HG03342 (cell line): ENCODE measurements at regions not wholly inside any gene's neighbourhood (a gene's known extent, or its start where the extent isn't known, plus 50 kb on each side); places are given as distances from the start of the nearest gene placed in this dataset.
"Not testable (repeated sequence)": the region's sequence is repeated elsewhere in the genome, so short reads cannot be mapped to it uniquely, and the experiment has no call there.

ENCODE experiments used
- ATAC-seq: cut with Tn5 transposase; IDR thresholded peaks from one replicate; pipeline ENCODE4 v1.9.1; 2021; ENCODE audit warnings: mild to moderate bottlenecking, moderate library complexity; ENCODE audit not compliant: unreplicated experiment

- ATAC-seq: no peak
These were observed 921.9 kb upstream of the DIAPH2 start for GRCh38 chrX:95762716-95763115.

- ATAC-seq: peak; percentile 88
These were observed 919.6 kb upstream of the DIAPH2 start for GRCh38 chrX:95764972-95765451.

GRCh38 chrX:95771198-95771597 lies 913.4 kb upstream of the DIAPH2 start:
- ATAC-seq: not testable (repeated sequence)

- ATAC-seq: no peak
These were observed 892.8 kb upstream of the DIAPH2 start for GRCh38 chrX:95791876-95792275.

- no peak for ATAC-seq
These were observed 887.3 kb upstream of the DIAPH2 start for GRCh38 chrX:95797344-95797743.

- ATAC-seq: no peak
These were observed 860.8 kb upstream of the DIAPH2 start for GRCh38 chrX:95823796-95824195.

GRCh38 chrX:95835223-95835622 lies 849.4 kb upstream of the DIAPH2 start:
- ATAC-seq: no peak

- no peak for ATAC-seq
These were observed 848.1 kb upstream of the DIAPH2 start for GRCh38 chrX:95836517-95836916.

GRCh38 chrX:95841863-95842262 lies 842.8 kb upstream of the DIAPH2 start:
- no peak for ATAC-seq

GRCh38 chrX:95860127-95860526 lies 824.5 kb upstream of the DIAPH2 start:
- no peak for ATAC-seq

- no peak for ATAC-seq
These were observed 809.0 kb upstream of the DIAPH2 start for GRCh38 chrX:95875661-95876060.

- ATAC-seq: no peak
These were observed 805.8 kb upstream of the DIAPH2 start for GRCh38 chrX:95878874-95879273.

- ATAC-seq: no peak
These were observed 800.5 kb upstream of the DIAPH2 start for GRCh38 chrX:95884186-95884585.

- no peak for ATAC-seq
These were observed 799.6 kb upstream of the DIAPH2 start for GRCh38 chrX:95885074-95885473.

- ATAC-seq: no peak
These were observed 795.4 kb upstream of the DIAPH2 start for GRCh38 chrX:95889279-95889678.

GRCh38 chrX:95893636-95894035 lies 791.0 kb upstream of the DIAPH2 start:
- no peak for ATAC-seq

- ATAC-seq: no peak
These were observed 781.2 kb upstream of the DIAPH2 start for GRCh38 chrX:95903490-95903889.

- no peak for ATAC-seq
These were observed 780.7 kb upstream of the DIAPH2 start for GRCh38 chrX:95903975-95904374.

GRCh38 chrX:95907081-95907480 lies 777.6 kb upstream of the DIAPH2 start:
- no peak for ATAC-seq

GRCh38 chrX:95911062-95911461 lies 773.6 kb upstream of the DIAPH2 start:
- no peak for ATAC-seq

GRCh38 chrX:95919605-95920004 lies 765.0 kb upstream of the DIAPH2 start:
- no peak for ATAC-seq

GRCh38 chrX:95945528-95945927 lies 739.1 kb upstream of the DIAPH2 start:
- no peak for ATAC-seq

GRCh38 chrX:95949588-95949987 lies 735.1 kb upstream of the DIAPH2 start:
- no peak for ATAC-seq

GRCh38 chrX:95950679-95951078 lies 734.0 kb upstream of the DIAPH2 start:
- ATAC-seq: no peak
